ENCODE measurements at regions not wholly inside any gene's neighbourhood (a gene's known extent, or its start where the extent isn't known, plus 50 kb on each side); places are given as distances from the start of the nearest gene placed in this dataset.
"Not testable (repeated sequence)": the region's sequence is repeated elsewhere in the genome, so short reads cannot be mapped to it uniquely, and the experiment has no call there.

DNA sequence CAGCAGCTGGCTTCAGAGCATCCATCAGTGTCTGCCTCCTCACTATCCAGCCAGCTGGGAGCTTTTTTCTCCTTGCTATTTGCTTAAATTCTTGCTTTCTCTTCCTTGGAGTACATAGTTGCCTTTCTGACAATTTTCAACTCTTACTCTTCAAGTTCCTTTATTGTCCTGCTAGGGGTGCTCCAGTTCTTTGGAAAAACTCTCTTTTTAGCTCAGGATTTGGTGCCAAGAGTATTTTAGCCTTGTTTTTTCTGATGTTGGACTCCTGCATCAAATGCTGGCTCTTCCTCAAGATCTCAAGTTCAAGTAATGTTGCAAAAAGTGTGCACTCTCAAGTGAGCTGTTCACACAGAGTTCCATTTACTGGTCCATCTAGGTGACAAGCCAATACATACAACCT lies 126.4 kb downstream of the KDR start (continued):
- TF ChIP-seq TAF1 (IDR thresholded peaks at IDR 0.05; ENCODE audit: borderline replicate concordance, low read depth, low read length) (no peak), RAD21 (IDR thresholded peaks at IDR 0.05; ENCODE audit: low read length) (peak; percentile 44), RCOR1 (IDR thresholded peaks at IDR 0.05; ENCODE audit: low read length) (no peak), RFX5 (IDR thresholded peaks at IDR 0.05; ENCODE audit: low read length) (no peak), GATA2 (CRISPR knock-in tag; IDR thresholded peaks at IDR 0.05) (no peak)
- TF ChIP-seq, protein P1, sequence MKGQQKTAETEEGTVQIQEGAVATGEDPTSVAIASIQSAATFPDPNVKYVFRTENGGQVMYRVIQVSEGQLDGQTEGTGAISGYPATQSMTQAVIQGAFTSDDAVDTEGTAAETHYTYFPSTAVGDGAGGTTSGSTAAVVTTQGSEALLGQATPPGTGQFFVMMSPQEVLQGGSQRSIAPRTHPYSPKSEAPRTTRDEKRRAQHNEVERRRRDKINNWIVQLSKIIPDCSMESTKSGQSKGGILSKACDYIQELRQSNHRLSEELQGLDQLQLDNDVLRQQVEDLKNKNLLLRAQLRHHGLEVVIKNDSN (IDR thresholded peaks at IDR 0.05; ENCODE audit: borderline replicate concordance, low read depth): no peak

DNA sequence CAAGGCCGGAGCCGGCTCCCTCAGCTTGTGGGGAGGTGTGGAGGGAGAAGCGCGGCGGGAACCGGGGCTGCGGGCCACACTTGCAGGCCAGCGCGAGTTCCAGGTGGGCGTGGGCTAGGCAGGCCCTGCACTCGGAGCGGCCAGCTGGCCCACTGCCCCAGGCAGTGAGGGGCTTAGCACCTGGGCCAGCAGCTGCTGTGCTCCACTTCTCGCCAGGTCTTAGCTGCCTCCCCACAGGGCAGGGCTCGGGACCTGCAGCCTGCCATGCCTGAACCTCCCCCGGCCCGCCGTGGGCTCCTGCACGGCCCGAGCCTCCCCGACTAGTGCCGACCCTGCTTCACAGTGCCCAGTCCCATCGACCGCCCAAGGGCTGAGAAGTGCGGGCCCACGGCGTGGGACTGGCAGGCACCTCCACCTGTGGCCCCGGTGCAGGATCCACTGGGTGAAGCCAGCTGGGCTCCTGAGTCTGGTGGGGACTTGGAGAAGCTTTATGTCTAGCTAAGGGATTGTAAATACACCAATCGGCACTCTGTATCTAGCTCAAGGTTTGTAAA lies 131.8 kb downstream of the KDR start:
- H3K9me3 ChIP-seq; H3F3A ChIP-seq (replicated peaks; ENCODE audit: insufficient read depth); H3K36me3 ChIP-seq (replicated peaks in 1 of 2; ENCODE audit: control insufficient read depth in 1 of 2, insufficient read depth in 2 of 2, low read length in 1 of 2); H3K4me2 ChIP-seq; H2AFZ ChIP-seq (ENCODE audit: low read depth); H3K27ac ChIP-seq (ENCODE audit: low read depth in 2 of 2, low read length in 1 of 2); DNase-seq; H3K79me2 ChIP-seq (ENCODE audit: insufficient read depth); H4K20me1 ChIP-seq (ENCODE audit: insufficient read depth); H3K4me1 ChIP-seq (ENCODE audit: control insufficient read depth in 1 of 2, insufficient read depth in 2 of 2, low read depth in 1 of 2, low read length in 1 of 2); H3K9me2 ChIP-seq; H3K4me3 ChIP-seq (ENCODE audit: low read depth in 2 of 2, low read length in 1 of 2); POLR2A ChIA-PET; H3K27me3 ChIP-seq (ENCODE audit: insufficient read depth); H3K9ac ChIP-seq: not testable (repeated sequence)
- 52% methylated on average over 19 of the region's 28 CpGs for WGBS (ENCODE audit: low lambda C conversion rate)
- CTCF ChIA-PET: interaction anchor here (1.5 kb wide), 1 partner anchor 22 kb away, joined by 7 read pairs; no protein-coding TSS in a partner anchor

DNA sequence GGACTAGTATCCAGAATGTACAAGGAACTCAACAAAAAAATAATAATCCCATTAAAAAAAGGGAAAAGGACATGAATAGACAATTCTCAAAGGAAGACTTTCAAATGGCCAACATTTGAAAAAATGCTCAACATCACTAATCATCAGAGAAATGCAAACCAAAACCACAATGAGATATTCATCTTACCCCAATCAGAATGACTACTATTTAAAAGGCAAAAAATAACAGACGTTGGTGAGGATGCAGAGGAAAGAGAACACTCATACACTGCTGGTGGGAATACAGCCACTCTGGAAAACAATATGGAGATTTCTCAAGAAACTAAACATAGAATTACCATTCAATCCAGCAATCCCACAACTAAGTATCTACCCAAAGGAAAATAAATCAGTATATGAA lies 133.1 kb downstream of the KDR start:
- Histone ChIP-seq H3K9me2 (no peaks in the 10 kb centered on the region), H3F3A (replicated peaks; ENCODE audit: insufficient read depth) (no peaks in the 10 kb centered on the region), H3K4me2 (no peak overlapping the region), H3K27me3 (ENCODE audit: insufficient read depth) (no peaks in the 10 kb centered on the region), H2AFZ (ENCODE audit: low read depth) (no peak overlapping the region), H3K36me3 (replicated peaks in 1 of 2; ENCODE audit: control insufficient read depth in 1 of 2, insufficient read depth in 2 of 2, low read length in 1 of 2) (no peaks in the 10 kb centered on the region), H3K4me1 (ENCODE audit: control insufficient read depth in 1 of 2, insufficient read depth in 2 of 2, low read depth in 1 of 2, low read length in 1 of 2) (no peaks in the 10 kb centered on the region), H3K79me2 (ENCODE audit: insufficient read depth) (no peaks in the 10 kb centered on the region), H4K20me1 (ENCODE audit: insufficient read depth) (no peaks in the 10 kb centered on the region), H3K27ac (ENCODE audit: low read depth in 2 of 2, low read length in 1 of 2) (no peak overlapping the region), H3K4me3 (ENCODE audit: low read depth in 2 of 2, low read length in 1 of 2) (no peak overlapping the region), H3K9ac (no peak overlapping the region), H3K9me3 (peaks cover 3% of the 10 kb centered on the region; the same call in 1 of the 2 replicates)
- no peak for TF ChIP-seq GATA2 (CRISPR knock-in tag; IDR thresholded peaks at IDR 0.05)
- TF ChIP-seq, protein P2, sequence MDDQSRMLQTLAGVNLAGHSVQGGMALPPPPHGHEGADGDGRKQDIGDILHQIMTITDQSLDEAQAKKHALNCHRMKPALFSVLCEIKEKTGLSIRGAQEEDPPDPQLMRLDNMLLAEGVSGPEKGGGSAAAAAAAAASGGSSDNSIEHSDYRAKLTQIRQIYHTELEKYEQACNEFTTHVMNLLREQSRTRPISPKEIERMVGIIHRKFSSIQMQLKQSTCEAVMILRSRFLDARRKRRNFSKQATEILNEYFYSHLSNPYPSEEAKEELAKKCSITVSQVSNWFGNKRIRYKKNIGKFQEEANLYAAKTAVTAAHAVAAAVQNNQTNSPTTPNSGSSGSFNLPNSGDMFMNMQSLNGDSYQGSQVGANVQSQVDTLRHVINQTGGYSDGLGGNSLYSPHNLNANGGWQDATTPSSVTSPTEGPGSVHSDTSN (IDR thresholded peaks at IDR 0.05): no peak
- no peak for TF ChIP-seq ELF1 (IDR thresholded peaks at IDR 0.05)
- TF ChIP-seq SMC3 (IDR thresholded peaks at IDR 0.05; ENCODE audit: low read depth, low read length): no peak
- WGBS (ENCODE audit: low lambda C conversion rate): 7% methylated on average over 1 of the region's 1 CpG
- POLR2A ChIA-PET: no interaction called here
- CTCF ChIA-PET: no interaction called here
- DNase-seq: no peak

DNA sequence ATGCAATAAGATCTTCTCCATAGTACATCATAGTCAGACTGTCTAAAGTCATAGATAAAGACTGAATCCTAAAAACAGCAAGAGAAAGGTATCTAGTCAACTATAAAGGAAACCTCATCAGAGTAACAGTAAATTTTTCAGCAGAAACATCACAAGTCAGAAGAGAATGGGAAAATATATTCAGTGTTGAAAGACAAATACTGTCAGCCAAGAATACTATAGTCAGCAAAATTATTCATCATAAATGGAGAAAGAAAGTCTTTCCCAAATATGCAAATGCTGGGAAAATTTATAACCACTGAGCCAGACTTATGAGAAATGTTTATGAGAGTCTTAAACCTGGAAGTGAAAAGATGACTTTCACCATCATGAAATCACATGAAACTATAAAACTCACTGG lies 136.7 kb downstream of the KDR start:
- ChIA-PET CTCF (no interaction called here), POLR2A (no interaction called here)
- H3F3A ChIP-seq (replicated peaks; ENCODE audit: insufficient read depth): no peaks in the 10 kb centered on the region
- no peaks in the 10 kb centered on the region for H3K4me1 ChIP-seq (ENCODE audit: control insufficient read depth in 1 of 2, insufficient read depth in 2 of 2, low read depth in 1 of 2, low read length in 1 of 2)
- no peaks in the 10 kb centered on the region for H3K9me2 ChIP-seq
- no peak overlapping the region for H3K27ac ChIP-seq (ENCODE audit: low read depth in 2 of 2, low read length in 1 of 2)
- H3K27me3 ChIP-seq (ENCODE audit: insufficient read depth): no peaks in the 10 kb centered on the region
- no peak overlapping the region for H2AFZ ChIP-seq (ENCODE audit: low read depth)
- no peaks in the 10 kb centered on the region for H4K20me1 ChIP-seq (ENCODE audit: insufficient read depth)
- H3K4me3 ChIP-seq (ENCODE audit: low read depth in 2 of 2, low read length in 1 of 2): no peak overlapping the region
- no peak overlapping the region for H3K4me2 ChIP-seq
- peaks cover 3% of the 10 kb centered on the region; the same call in 1 of the 2 replicates for H3K9me3 ChIP-seq
- DNase-seq: no peak
- no peaks in the 10 kb centered on the region for H3K79me2 ChIP-seq (ENCODE audit: insufficient read depth)
- H3K9ac ChIP-seq: no peak overlapping the region
- H3K36me3 ChIP-seq (replicated peaks in 1 of 2; ENCODE audit: control insufficient read depth in 1 of 2, insufficient read depth in 2 of 2, low read length in 1 of 2): no peaks in the 10 kb centered on the region
- TF ChIP-seq RCOR1 (IDR thresholded peaks at IDR 0.05; ENCODE audit: low read length) (no peak), NFIC (IDR thresholded peaks at IDR 0.05; ENCODE audit: borderline replicate concordance) (no peak), RFX5 (IDR thresholded peaks at IDR 0.05; ENCODE audit: low read length) (no peak), EZH2phosphoT487 (IDR thresholded peaks at IDR 0.05; ENCODE audit: borderline replicate concordance, low read depth) (no peak), CHD2 (IDR thresholded peaks at IDR 0.05; ENCODE audit: low read length, partially characterized antibody) (no peak), TCF12 (IDR thresholded peaks at IDR 0.05) (no peak), FOSL2 (IDR thresholded peaks at IDR 0.05; ENCODE audit: borderline replicate concordance, low read depth) (no peak)
- TF ChIP-seq, protein P3, sequence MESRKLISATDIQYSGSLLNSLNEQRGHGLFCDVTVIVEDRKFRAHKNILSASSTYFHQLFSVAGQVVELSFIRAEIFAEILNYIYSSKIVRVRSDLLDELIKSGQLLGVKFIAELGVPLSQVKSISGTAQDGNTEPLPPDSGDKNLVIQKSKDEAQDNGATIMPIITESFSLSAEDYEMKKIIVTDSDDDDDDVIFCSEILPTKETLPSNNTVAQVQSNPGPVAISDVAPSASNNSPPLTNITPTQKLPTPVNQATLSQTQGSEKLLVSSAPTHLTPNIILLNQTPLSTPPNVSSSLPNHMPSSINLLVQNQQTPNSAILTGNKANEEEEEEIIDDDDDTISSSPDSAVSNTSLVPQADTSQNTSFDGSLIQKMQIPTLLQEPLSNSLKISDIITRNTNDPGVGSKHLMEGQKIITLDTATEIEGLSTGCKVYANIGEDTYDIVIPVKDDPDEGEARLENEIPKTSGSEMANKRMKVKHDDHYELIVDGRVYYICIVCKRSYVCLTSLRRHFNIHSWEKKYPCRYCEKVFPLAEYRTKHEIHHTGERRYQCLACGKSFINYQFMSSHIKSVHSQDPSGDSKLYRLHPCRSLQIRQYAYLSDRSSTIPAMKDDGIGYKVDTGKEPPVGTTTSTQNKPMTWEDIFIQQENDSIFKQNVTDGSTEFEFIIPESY (IDR thresholded peaks at IDR 0.05; ENCODE audit: borderline replicate concordance, low read depth): no peak
- TF ChIP-seq, protein P1 (IDR thresholded peaks at IDR 0.05; ENCODE audit: borderline replicate concordance, low read depth): no peak
- TF ChIP-seq, protein P2 (IDR thresholded peaks at IDR 0.05): no peak
